ENCODE measurements at regions not wholly inside any gene's neighbourhood (a gene's known extent, or its start where the extent isn't known, plus 50 kb on each side); places are given as distances from the start of the nearest gene placed in this dataset.

DNA sequence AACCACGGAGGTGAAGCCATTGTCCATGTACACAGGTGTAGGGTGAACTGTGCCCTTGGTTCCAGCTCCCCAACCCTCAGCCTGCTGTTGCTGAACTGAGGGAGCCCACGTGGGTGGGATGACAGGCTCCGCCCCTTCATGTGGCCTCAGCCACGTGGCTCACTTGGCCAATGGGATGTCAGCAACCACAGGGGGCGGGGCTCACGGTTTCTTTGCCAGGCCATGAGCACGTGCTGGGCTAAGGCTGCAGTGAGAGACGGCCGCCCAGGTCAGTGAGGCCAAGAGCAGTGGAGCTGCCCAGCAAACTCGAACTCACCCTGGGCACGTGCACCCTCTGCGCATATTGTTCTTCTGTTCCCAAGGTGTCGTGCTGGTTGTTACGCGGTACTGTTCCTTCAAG is 282.6 kb downstream of the IRF8 start:
- TF ChIP-seq, protein P1, sequence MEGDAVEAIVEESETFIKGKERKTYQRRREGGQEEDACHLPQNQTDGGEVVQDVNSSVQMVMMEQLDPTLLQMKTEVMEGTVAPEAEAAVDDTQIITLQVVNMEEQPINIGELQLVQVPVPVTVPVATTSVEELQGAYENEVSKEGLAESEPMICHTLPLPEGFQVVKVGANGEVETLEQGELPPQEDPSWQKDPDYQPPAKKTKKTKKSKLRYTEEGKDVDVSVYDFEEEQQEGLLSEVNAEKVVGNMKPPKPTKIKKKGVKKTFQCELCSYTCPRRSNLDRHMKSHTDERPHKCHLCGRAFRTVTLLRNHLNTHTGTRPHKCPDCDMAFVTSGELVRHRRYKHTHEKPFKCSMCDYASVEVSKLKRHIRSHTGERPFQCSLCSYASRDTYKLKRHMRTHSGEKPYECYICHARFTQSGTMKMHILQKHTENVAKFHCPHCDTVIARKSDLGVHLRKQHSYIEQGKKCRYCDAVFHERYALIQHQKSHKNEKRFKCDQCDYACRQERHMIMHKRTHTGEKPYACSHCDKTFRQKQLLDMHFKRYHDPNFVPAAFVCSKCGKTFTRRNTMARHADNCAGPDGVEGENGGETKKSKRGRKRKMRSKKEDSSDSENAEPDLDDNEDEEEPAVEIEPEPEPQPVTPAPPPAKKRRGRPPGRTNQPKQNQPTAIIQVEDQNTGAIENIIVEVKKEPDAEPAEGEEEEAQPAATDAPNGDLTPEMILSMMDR (IDR thresholded peaks at IDR 0.05): no peak
- Histone ChIP-seq H3K36me3 (no peaks in the 10 kb centered on the region), H3K27ac (no peak overlapping the region), H3K4me3 (no peak overlapping the region), H3K9me3 (no peaks in the 10 kb centered on the region), H3K4me1 (no peaks in the 10 kb centered on the region), H3K27me3 (peaks cover 0 to 5% of the 10 kb centered on the region in 2 donors)
- intact Hi-C loops (cut with DNase I): no loop called here
- ATAC-seq (no peak), DNase-seq (no peak)

DNA sequence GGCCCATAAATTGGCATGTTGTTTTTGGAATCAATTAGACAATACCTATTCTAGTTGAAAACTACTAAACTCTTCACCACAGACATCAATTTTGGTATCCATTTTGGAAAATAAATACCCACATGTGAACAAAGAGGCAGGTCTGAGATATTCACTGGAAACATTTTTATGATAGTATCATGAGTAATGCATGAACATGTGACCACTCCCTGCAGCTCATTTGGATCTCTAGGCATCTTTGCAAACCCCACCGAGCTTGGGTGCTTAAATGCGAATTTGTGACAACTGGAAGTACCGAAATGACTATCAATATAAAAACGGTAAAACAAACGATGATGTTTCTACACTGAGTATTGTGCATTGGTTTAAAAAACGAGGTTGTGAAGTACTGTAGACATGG is 285.2 kb downstream of the IRF8 start:
- no peak overlapping the region for H3K4me3 ChIP-seq
- TF ChIP-seq, protein P1 (IDR thresholded peaks at IDR 0.05): no peak
- no peaks in the 10 kb centered on the region for H3K4me1 ChIP-seq
- ATAC-seq: no peak
- H3K9me3 ChIP-seq: no peaks in the 10 kb centered on the region
- no peak overlapping the region for H3K27ac ChIP-seq
- no peaks in the 10 kb centered on the region for H3K36me3 ChIP-seq
- DNase-seq: no peak
- intact Hi-C loops (cut with DNase I): no loop called here
- H3K27me3 ChIP-seq: peaks cover 0 to 26% of the 10 kb centered on the region in 2 donors

DNA sequence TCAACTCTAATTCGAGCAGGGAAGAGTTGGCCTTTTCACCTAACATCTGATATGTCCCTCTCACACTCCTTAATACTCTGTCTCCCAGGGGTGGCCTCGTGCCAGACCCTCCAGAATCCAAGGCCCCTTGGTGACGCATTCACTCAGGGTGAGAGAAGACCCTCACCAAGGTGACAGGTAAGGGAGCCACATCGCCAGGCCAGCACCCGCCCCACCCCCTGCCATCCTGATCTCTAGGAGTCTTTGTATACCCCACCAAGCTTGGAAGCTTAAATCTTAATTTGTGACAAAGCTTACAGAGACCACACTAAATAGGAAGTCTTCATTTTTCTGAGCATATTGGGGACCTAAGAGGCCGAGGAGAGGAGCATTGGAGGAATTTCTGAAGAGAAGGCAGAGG is 286.1 kb downstream of the IRF8 start:
- ATAC-seq: no peak
- no peaks in the 10 kb centered on the region for H3K9me3 ChIP-seq
- TF ChIP-seq, protein P1 (IDR thresholded peaks at IDR 0.05): no peak
- no peaks in the 10 kb centered on the region for H3K36me3 ChIP-seq
- H3K27me3 ChIP-seq: peaks cover 0 to 26% of the 10 kb centered on the region in 2 donors
- intact Hi-C loops (cut with DNase I): no loop called here
- H3K4me3 ChIP-seq: no peak overlapping the region
- H3K4me1 ChIP-seq: no peaks in the 10 kb centered on the region
- DNase-seq: no peak
- no peak overlapping the region for H3K27ac ChIP-seq

DNA sequence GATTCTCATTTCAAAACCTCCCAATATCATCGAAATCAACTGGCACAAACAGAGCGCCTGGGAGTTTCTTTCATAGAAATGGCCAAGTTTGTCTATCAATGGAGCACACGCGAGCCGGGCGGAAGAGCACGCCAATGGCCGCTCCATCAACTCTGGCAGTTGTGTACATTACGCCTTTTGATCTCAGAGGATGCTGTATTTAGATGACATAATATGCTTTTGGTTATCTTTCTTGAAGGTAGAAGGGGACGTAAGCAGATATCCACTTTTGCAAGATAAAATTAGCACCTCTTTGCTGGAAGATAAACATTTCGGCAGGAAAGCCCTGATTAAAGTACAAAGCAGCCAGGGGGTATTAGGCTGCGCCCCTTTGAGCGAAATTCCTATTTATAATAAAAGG is 287.4 kb downstream of the IRF8 start:
- ATAC-seq: no peak
- TF ChIP-seq, protein P1 (IDR thresholded peaks at IDR 0.05): no peak
- H3K36me3 ChIP-seq: no peaks in the 10 kb centered on the region

DNA sequence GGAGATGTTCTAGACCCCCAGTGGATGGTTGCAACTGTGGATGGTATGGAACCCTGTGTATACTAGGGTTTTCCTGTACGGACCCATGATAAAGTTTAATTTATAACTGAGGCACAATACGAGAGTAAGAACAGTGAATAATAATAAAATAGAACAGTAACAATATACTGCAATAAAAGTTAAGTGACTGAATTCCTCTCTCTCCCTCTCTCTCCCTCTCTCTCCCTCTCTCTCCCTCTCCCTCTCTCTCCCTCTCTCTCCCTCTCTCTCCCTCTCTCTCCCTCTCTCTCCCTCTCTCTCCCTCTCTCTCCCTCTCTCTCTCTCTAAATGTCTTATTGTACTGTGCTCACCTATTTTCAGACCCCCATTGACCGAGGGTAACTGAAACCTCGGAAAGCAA is 291.0 kb downstream of the IRF8 start:
- no peaks in the 10 kb centered on the region for H3K9me3 ChIP-seq
- ATAC-seq: no peak
- H3K4me3 ChIP-seq: no peak overlapping the region
- TF ChIP-seq, protein P1 (IDR thresholded peaks at IDR 0.05): no peak
- H3K27me3 ChIP-seq: peaks cover 0 to 70% of the 10 kb centered on the region in 2 donors
- H3K4me1 ChIP-seq: no peaks in the 10 kb centered on the region
- H3K27ac ChIP-seq: no peak overlapping the region
- DNase-seq: no peak
- no peaks in the 10 kb centered on the region for H3K36me3 ChIP-seq
- intact Hi-C loops (cut with DNase I): loop anchor here (10.0 kb wide), 1 partner anchor 325 kb away; the partner anchor contains the start of gene FOXF1 (in 2 of the 2)

More for the DNA sequence above, 287.4 kb downstream of the IRF8 start:
- no peak overlapping the region for H3K4me3 ChIP-seq
- DNase-seq: peak in 1 of 4 donors; percentile 28
- peaks cover 0 to 37% of the 10 kb centered on the region in 2 donors for H3K27me3 ChIP-seq
- peak overlapping the region in 1 of 2 donors; percentile 57 for H3K27ac ChIP-seq
- no peaks in the 10 kb centered on the region for H3K9me3 ChIP-seq
- no peaks in the 10 kb centered on the region for H3K4me1 ChIP-seq
- intact Hi-C loops (cut with DNase I): no loop called here
